ENCODE measurements at regions not wholly inside any gene's neighbourhood (a gene's known extent, or its start where the extent isn't known, plus 50 kb on each side); places are given as distances from the start of the nearest gene placed in this dataset.

- CTCF ChIA-PET = no interaction called here
- POLR2A ChIA-PET = no interaction called here
- ATAC-seq (ENCODE audit: low read depth) = no peak
Measured at GRCh38 chr10:37710831-37711616, 146.4 kb downstream of the ZNF248 start.

More at GRCh38 chr10:37710831-37711616, 146.4 kb downstream of the ZNF248 start:
- Mint-ChIP-seq H3K27ac (no peak overlapping the region), H3K9me3 (ENCODE audit: insufficient read depth) (no peaks in the 10 kb centered on the region), H3K4me3 (no peak overlapping the region), H3K27me3 (no peaks in the 10 kb centered on the region), H3K4me1 (no peaks in the 10 kb centered on the region)
- Histone ChIP-seq H3K9ac (ENCODE audit: low read length) (no peak overlapping the region), H3K27me3 (replicated peaks in 1 of 4; ENCODE audit: control extremely low read depth in 1 of 4, control insufficient read depth in 3 of 4, insufficient read depth in 4 of 4, low read length in 3 of 4) (no peaks in the 10 kb centered on the region), H4K20me1 (ENCODE audit: control insufficient read depth, insufficient read depth, low read length, poor library complexity, severe bottlenecking) (no peaks in the 10 kb centered on the region), H3K4me2 (replicated peaks; ENCODE audit: low read depth, low read length, poor library complexity, severe bottlenecking) (no peak overlapping the region), H3K79me2 (ENCODE audit: control insufficient read depth, insufficient read depth, low read length) (no peaks in the 10 kb centered on the region), H3K4me3 (ENCODE audit: control extremely low read depth in 1 of 5, extremely low read depth in 1 of 5, insufficient read depth in 1 of 5, low read depth in 2 of 5, low read length in 4 of 5) (no peak overlapping the region), H2AFZ (ENCODE audit: insufficient read depth, low read depth, low read length, poor library complexity, severe bottlenecking) (no peak overlapping the region), H3K36me3 (replicated peaks in 1 of 2; ENCODE audit: control extremely low read depth in 1 of 2, control insufficient read depth in 1 of 2, extremely low read depth in 1 of 2, insufficient read depth in 2 of 2, low read length in 1 of 2) (no peaks in the 10 kb centered on the region), H3K27ac (ENCODE audit: low read length in 2 of 2) (no peak overlapping the region), H3K4me1 (ENCODE audit: control insufficient read depth in 2 of 2, insufficient read depth in 2 of 2, low read length in 2 of 2) (no peaks in the 10 kb centered on the region), H3K9me3 (ENCODE audit: control extremely low read depth in 1 of 3, control insufficient read depth in 2 of 3, insufficient read depth in 1 of 3, low read length in 2 of 3) (peaks cover 0 to 28% (median 0%) of the 10 kb centered on the region in 3 donors)
- no peak for TF ChIP-seq EZH2 (IDR thresholded peaks at IDR 0.05; ENCODE audit: borderline replicate concordance, insufficient read depth, low read depth, low read length, poor library complexity, severe bottlenecking)
- TF ChIP-seq, protein P1, sequence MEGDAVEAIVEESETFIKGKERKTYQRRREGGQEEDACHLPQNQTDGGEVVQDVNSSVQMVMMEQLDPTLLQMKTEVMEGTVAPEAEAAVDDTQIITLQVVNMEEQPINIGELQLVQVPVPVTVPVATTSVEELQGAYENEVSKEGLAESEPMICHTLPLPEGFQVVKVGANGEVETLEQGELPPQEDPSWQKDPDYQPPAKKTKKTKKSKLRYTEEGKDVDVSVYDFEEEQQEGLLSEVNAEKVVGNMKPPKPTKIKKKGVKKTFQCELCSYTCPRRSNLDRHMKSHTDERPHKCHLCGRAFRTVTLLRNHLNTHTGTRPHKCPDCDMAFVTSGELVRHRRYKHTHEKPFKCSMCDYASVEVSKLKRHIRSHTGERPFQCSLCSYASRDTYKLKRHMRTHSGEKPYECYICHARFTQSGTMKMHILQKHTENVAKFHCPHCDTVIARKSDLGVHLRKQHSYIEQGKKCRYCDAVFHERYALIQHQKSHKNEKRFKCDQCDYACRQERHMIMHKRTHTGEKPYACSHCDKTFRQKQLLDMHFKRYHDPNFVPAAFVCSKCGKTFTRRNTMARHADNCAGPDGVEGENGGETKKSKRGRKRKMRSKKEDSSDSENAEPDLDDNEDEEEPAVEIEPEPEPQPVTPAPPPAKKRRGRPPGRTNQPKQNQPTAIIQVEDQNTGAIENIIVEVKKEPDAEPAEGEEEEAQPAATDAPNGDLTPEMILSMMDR (IDR thresholded peaks at IDR 0.05) = no peak
- DNase-seq = no peak
- 93% methylated on average over 7 of the region's 7 CpGs for WGBS (ENCODE audit: insufficient coverage)
- intact Hi-C loops (cut with micrococcal nuclease) = no loop called here
